ENCODE measurements at regions not wholly inside any gene's neighbourhood (a gene's known extent, or its start where the extent isn't known, plus 50 kb on each side); places are given as distances from the start of the nearest gene placed in this dataset.

DNA sequence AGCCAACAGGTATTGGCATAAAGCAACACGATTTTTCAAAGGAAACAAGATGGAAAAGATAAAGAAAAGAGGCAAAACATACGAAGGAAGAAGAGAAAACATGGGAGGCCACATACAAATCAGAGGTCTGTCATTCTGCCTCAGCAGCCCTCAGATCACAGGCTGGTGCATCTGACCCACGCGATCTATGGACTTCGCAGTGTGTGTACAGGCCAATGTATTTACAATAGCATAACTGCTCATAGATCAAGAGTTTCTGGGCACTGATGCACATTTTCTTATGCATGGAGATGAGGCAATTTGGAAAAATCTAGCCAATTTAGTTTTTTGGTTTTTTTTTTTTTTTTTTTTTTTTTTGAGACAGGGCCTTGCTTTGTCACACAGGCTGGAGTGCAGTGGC, 245.4 kb downstream of the DUSP6 start:
- Histone ChIP-seq H3K27ac (ENCODE audit: low read depth in 2 of 2, low read length in 1 of 2) (peak overlapping the region in 1 of 2 experiments; percentile 73; a peak in 2 of 4 replicates), H3K9me2 (no peaks in the 10 kb centered on the region), H4K20me1 (ENCODE audit: insufficient read depth) (no peaks in the 10 kb centered on the region), H3K9me3 (no peaks in the 10 kb centered on the region), H3K4me2 (no peak overlapping the region), H3K27me3 (ENCODE audit: insufficient read depth) (no peaks in the 10 kb centered on the region), H3K4me1 (ENCODE audit: control insufficient read depth in 1 of 2, insufficient read depth in 2 of 2, low read depth in 1 of 2, low read length in 1 of 2) (peaks cover 0 to 9% of the 10 kb centered on the region in 2 experiments; a peak in 2 of 4 replicates), H3K79me2 (ENCODE audit: insufficient read depth) (no peaks in the 10 kb centered on the region), H3K36me3 (replicated peaks in 1 of 2; ENCODE audit: control insufficient read depth in 1 of 2, insufficient read depth in 2 of 2, low read length in 1 of 2) (no peaks in the 10 kb centered on the region), H3F3A (replicated peaks; ENCODE audit: insufficient read depth) (no peaks in the 10 kb centered on the region), H3K4me3 (ENCODE audit: low read depth in 2 of 2, low read length in 1 of 2) (no peak overlapping the region), H2AFZ (ENCODE audit: low read depth) (no peak overlapping the region), H3K9ac (no peak overlapping the region)
- POLR2A ChIA-PET, result no interaction called here
- no peak for TF ChIP-seq SIN3A (IDR thresholded peaks at IDR 0.05; ENCODE audit: borderline replicate concordance, low read depth, low read length)
- no peak for TF ChIP-seq YY1 (IDR thresholded peaks at IDR 0.05; ENCODE audit: low read depth)
- CTCF ChIA-PET, result no interaction called here
- no peak for DNase-seq
- 72% methylated on average over 5 of the region's 5 CpGs for WGBS (ENCODE audit: low lambda C conversion rate)

DNA sequence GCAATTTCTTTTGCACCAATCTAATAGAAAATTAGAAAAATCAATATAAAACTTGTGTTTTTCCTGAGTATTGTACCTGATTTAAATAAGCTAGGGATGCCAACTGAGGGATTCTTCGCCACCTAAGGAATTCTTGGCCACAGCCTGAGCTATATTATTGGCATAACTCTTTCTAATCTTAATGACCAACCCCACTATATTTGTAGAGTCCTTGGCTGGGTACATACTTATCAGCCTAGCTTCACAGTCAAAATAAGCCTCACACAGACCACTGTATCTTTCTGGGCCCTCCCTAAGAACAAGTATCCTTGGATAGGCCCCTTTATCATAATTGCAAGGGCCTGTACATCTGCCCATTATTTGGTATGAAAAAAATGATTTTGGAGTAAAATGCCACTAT, 247.1 kb downstream of the DUSP6 start:
- H3K9me2 ChIP-seq, result no peaks in the 10 kb centered on the region
- no peak overlapping the region for H3K4me2 ChIP-seq
- H3K79me2 ChIP-seq (ENCODE audit: insufficient read depth), result no peaks in the 10 kb centered on the region
- CTCF ChIA-PET, result interaction anchor here (0.7 to 1.1 kb wide), 3 partner anchors 9 to 140 kb away, joined by 3 read pairs; no protein-coding TSS in a partner anchor
- WGBS (ENCODE audit: low lambda C conversion rate), result 94% methylated on average over 1 of the region's 1 CpG
- H3K27me3 ChIP-seq (ENCODE audit: insufficient read depth), result no peaks in the 10 kb centered on the region
- TF ChIP-seq SMC3 (IDR thresholded peaks at IDR 0.05; ENCODE audit: low read depth, low read length) (no peak), GATA2 (CRISPR knock-in tag; IDR thresholded peaks at IDR 0.05) (no peak), JUND (IDR thresholded peaks at IDR 0.05) (no peak), EP300 (IDR thresholded peaks at IDR 0.05; ENCODE audit: borderline replicate concordance in 1 of 2, low read depth in 1 of 2, low read length in 1 of 2) (no peak), TEAD4 (IDR thresholded peaks at IDR 0.05; ENCODE audit: borderline replicate concordance, insufficient read depth) (no peak), FOSL2 (IDR thresholded peaks at IDR 0.05; ENCODE audit: borderline replicate concordance, low read depth) (no peak), MXI1 (IDR thresholded peaks at IDR 0.05; ENCODE audit: low read depth, low read length) (no peak), YY1 (IDR thresholded peaks at IDR 0.05; ENCODE audit: low read depth) (no peak), EZH2phosphoT487 (IDR thresholded peaks at IDR 0.05; ENCODE audit: borderline replicate concordance, low read depth) (no peak), RCOR1 (IDR thresholded peaks at IDR 0.05; ENCODE audit: low read length) (no peak)
- TF ChIP-seq, protein P1, sequence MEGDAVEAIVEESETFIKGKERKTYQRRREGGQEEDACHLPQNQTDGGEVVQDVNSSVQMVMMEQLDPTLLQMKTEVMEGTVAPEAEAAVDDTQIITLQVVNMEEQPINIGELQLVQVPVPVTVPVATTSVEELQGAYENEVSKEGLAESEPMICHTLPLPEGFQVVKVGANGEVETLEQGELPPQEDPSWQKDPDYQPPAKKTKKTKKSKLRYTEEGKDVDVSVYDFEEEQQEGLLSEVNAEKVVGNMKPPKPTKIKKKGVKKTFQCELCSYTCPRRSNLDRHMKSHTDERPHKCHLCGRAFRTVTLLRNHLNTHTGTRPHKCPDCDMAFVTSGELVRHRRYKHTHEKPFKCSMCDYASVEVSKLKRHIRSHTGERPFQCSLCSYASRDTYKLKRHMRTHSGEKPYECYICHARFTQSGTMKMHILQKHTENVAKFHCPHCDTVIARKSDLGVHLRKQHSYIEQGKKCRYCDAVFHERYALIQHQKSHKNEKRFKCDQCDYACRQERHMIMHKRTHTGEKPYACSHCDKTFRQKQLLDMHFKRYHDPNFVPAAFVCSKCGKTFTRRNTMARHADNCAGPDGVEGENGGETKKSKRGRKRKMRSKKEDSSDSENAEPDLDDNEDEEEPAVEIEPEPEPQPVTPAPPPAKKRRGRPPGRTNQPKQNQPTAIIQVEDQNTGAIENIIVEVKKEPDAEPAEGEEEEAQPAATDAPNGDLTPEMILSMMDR (IDR thresholded peaks at IDR 0.05), result no peak
- TF ChIP-seq, protein P2, sequence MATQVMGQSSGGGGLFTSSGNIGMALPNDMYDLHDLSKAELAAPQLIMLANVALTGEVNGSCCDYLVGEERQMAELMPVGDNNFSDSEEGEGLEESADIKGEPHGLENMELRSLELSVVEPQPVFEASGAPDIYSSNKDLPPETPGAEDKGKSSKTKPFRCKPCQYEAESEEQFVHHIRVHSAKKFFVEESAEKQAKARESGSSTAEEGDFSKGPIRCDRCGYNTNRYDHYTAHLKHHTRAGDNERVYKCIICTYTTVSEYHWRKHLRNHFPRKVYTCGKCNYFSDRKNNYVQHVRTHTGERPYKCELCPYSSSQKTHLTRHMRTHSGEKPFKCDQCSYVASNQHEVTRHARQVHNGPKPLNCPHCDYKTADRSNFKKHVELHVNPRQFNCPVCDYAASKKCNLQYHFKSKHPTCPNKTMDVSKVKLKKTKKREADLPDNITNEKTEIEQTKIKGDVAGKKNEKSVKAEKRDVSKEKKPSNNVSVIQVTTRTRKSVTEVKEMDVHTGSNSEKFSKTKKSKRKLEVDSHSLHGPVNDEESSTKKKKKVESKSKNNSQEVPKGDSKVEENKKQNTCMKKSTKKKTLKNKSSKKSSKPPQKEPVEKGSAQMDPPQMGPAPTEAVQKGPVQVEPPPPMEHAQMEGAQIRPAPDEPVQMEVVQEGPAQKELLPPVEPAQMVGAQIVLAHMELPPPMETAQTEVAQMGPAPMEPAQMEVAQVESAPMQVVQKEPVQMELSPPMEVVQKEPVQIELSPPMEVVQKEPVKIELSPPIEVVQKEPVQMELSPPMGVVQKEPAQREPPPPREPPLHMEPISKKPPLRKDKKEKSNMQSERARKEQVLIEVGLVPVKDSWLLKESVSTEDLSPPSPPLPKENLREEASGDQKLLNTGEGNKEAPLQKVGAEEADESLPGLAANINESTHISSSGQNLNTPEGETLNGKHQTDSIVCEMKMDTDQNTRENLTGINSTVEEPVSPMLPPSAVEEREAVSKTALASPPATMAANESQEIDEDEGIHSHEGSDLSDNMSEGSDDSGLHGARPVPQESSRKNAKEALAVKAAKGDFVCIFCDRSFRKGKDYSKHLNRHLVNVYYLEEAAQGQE (IDR thresholded peaks at IDR 0.05; ENCODE audit: low read depth, low read length), result no peak
- TF ChIP-seq, protein P3, sequence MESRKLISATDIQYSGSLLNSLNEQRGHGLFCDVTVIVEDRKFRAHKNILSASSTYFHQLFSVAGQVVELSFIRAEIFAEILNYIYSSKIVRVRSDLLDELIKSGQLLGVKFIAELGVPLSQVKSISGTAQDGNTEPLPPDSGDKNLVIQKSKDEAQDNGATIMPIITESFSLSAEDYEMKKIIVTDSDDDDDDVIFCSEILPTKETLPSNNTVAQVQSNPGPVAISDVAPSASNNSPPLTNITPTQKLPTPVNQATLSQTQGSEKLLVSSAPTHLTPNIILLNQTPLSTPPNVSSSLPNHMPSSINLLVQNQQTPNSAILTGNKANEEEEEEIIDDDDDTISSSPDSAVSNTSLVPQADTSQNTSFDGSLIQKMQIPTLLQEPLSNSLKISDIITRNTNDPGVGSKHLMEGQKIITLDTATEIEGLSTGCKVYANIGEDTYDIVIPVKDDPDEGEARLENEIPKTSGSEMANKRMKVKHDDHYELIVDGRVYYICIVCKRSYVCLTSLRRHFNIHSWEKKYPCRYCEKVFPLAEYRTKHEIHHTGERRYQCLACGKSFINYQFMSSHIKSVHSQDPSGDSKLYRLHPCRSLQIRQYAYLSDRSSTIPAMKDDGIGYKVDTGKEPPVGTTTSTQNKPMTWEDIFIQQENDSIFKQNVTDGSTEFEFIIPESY (IDR thresholded peaks at IDR 0.05; ENCODE audit: borderline replicate concordance, low read depth), result no peak
- TF ChIP-seq, protein P4, sequence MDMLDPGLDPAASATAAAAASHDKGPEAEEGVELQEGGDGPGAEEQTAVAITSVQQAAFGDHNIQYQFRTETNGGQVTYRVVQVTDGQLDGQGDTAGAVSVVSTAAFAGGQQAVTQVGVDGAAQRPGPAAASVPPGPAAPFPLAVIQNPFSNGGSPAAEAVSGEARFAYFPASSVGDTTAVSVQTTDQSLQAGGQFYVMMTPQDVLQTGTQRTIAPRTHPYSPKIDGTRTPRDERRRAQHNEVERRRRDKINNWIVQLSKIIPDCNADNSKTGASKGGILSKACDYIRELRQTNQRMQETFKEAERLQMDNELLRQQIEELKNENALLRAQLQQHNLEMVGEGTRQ (IDR thresholded peaks at IDR 0.05; ENCODE audit: borderline replicate concordance, low read depth, low read length), result no peak
- TF ChIP-seq, protein P5, sequence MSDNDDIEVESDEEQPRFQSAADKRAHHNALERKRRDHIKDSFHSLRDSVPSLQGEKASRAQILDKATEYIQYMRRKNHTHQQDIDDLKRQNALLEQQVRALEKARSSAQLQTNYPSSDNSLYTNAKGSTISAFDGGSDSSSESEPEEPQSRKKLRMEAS (IDR thresholded peaks at IDR 0.05; ENCODE audit: low read depth), result no peak
- no peaks in the 10 kb centered on the region for H3K9me3 ChIP-seq
- H3F3A ChIP-seq (replicated peaks; ENCODE audit: insufficient read depth), result no peaks in the 10 kb centered on the region
- DNase-seq, result no peak
- no peak overlapping the region for H3K4me3 ChIP-seq (ENCODE audit: low read depth in 2 of 2, low read length in 1 of 2)
- no peak overlapping the region for H2AFZ ChIP-seq (ENCODE audit: low read depth)
- no peaks in the 10 kb centered on the region for H4K20me1 ChIP-seq (ENCODE audit: insufficient read depth)
- H3K4me1 ChIP-seq (ENCODE audit: control insufficient read depth in 1 of 2, insufficient read depth in 2 of 2, low read depth in 1 of 2, low read length in 1 of 2), result peaks cover 10 to 22% of the 10 kb centered on the region in 2 experiments; a peak in 3 of 4 replicates
- no peak overlapping the region for H3K9ac ChIP-seq
- no peaks in the 10 kb centered on the region for H3K36me3 ChIP-seq (replicated peaks in 1 of 2; ENCODE audit: control insufficient read depth in 1 of 2, insufficient read depth in 2 of 2, low read length in 1 of 2)
- POLR2A ChIA-PET, result no interaction called here
- H3K27ac ChIP-seq (ENCODE audit: low read depth in 2 of 2, low read length in 1 of 2), result peak overlapping the region in 1 of 2 experiments; percentile 6; a peak in 1 of 4 replicates
